ENCODE measurements at regions not wholly inside any gene's neighbourhood (a gene's known extent, or its start where the extent isn't known, plus 50 kb on each side); places are given as distances from the start of the nearest gene placed in this dataset.

GRCh38 chr2:58508006-58508405, 266.9 kb upstream of the FANCL start:
- DNase-seq (ENCODE audit: low read depth), result no peak
- TF ChIP-seq CTCF (IDR thresholded peaks at IDR 0.05; ENCODE audit: insufficient read depth, low read length, poor library complexity, severe bottlenecking), result no peak
- Histone ChIP-seq H3K36me3 (ENCODE audit: control insufficient read depth, insufficient read depth, low read length) (no peaks in the 10 kb centered on the region), H3K27me3 (ENCODE audit: control insufficient read depth, insufficient read depth, low read length) (no peaks in the 10 kb centered on the region), H3K4me3 (ENCODE audit: low read depth, low read length) (no peak overlapping the region)

GRCh38 chr2:58503918-58504317, 262.8 kb upstream of the FANCL start:
- Histone ChIP-seq H3K27me3 (ENCODE audit: control insufficient read depth, insufficient read depth, low read length) (no peaks in the 10 kb centered on the region), H3K36me3 (ENCODE audit: control insufficient read depth, insufficient read depth, low read length) (no peaks in the 10 kb centered on the region), H3K4me3 (ENCODE audit: low read depth, low read length) (no peak overlapping the region)
- TF ChIP-seq CTCF (IDR thresholded peaks at IDR 0.05; ENCODE audit: insufficient read depth, low read length, poor library complexity, severe bottlenecking), result no peak
- DNase-seq (ENCODE audit: low read depth), result no peak

- no peaks in the 10 kb centered on the region for H3K36me3 ChIP-seq (ENCODE audit: control insufficient read depth, insufficient read depth, low read length)
- DNase-seq (ENCODE audit: low read depth), result no peak
- H3K4me3 ChIP-seq (ENCODE audit: low read depth, low read length), result no peak overlapping the region
- no peaks in the 10 kb centered on the region for H3K27me3 ChIP-seq (ENCODE audit: control insufficient read depth, insufficient read depth, low read length)
- TF ChIP-seq CTCF (IDR thresholded peaks at IDR 0.05; ENCODE audit: insufficient read depth, low read length, poor library complexity, severe bottlenecking), result no peak
These were observed 261.8 kb upstream of the FANCL start for GRCh38 chr2:58502931-58503330.

- TF ChIP-seq CTCF (IDR thresholded peaks at IDR 0.05; ENCODE audit: insufficient read depth, low read length, poor library complexity, severe bottlenecking), result no peak
- H3K36me3 ChIP-seq (ENCODE audit: control insufficient read depth, insufficient read depth, low read length), result no peaks in the 10 kb centered on the region
- DNase-seq (ENCODE audit: low read depth), result no peak
- H3K27me3 ChIP-seq (ENCODE audit: control insufficient read depth, insufficient read depth, low read length), result no peaks in the 10 kb centered on the region
- no peak overlapping the region for H3K4me3 ChIP-seq (ENCODE audit: low read depth, low read length)
These were observed 260.4 kb upstream of the FANCL start for GRCh38 chr2:58501371-58502160.

- TF ChIP-seq CTCF (IDR thresholded peaks at IDR 0.05; ENCODE audit: insufficient read depth, low read length, poor library complexity, severe bottlenecking), result no peak
- Histone ChIP-seq H3K36me3 (ENCODE audit: control insufficient read depth, insufficient read depth, low read length) (no peaks in the 10 kb centered on the region), H3K27me3 (ENCODE audit: control insufficient read depth, insufficient read depth, low read length) (no peaks in the 10 kb centered on the region), H3K4me3 (ENCODE audit: low read depth, low read length) (no peak overlapping the region)
- DNase-seq (ENCODE audit: low read depth), result peak; percentile 53
These were observed 256.0 kb upstream of the FANCL start for GRCh38 chr2:58497168-58497567.

GRCh38 chr2:58495806-58496205, 254.7 kb upstream of the FANCL start:
- H3K27me3 ChIP-seq (ENCODE audit: control insufficient read depth, insufficient read depth, low read length), result no peaks in the 10 kb centered on the region
- no peak overlapping the region for H3K4me3 ChIP-seq (ENCODE audit: low read depth, low read length)
- no peak for DNase-seq (ENCODE audit: low read depth)
- TF ChIP-seq CTCF (IDR thresholded peaks at IDR 0.05; ENCODE audit: insufficient read depth, low read length, poor library complexity, severe bottlenecking), result no peak
- no peaks in the 10 kb centered on the region for H3K36me3 ChIP-seq (ENCODE audit: control insufficient read depth, insufficient read depth, low read length)

Data from kidney epithelial cell (primary cell).